ENCODE measurements at regions not wholly inside any gene's neighbourhood (a gene's known extent, or its start where the extent isn't known, plus 50 kb on each side); places are given as distances from the start of the nearest gene placed in this dataset.

DNA sequence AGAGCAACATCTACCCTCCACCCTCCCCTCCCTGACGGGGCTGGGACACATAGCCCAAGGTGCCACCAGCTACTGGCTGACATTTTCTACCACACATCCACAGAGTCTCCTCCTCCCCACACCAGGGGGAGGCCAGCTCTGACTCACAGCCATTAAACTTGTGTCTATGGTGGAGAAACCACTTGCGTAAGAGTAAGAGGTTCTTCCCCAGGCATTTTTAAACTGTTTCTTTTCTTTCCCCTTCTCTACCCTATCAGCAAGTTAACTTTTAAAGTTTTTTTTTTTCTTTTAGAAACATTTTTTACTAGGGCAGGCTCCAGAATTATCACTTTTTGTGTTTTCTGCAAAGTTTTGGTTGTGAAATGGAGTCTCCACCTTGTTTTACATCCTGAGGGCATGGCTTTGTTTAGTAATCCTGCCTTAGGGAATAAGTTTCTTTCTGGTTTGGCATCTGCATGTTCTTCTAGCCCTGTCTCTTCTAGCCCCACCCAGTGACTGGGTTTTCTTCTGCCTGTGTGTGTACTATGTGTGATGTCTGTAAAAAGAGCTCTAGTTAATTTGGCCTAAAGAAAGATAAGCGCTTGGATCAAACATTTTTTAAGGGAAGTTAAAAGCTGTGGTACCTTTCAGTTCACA is 148.8 kb upstream of the GADL1 start:
- TF ChIP-seq, protein P1, sequence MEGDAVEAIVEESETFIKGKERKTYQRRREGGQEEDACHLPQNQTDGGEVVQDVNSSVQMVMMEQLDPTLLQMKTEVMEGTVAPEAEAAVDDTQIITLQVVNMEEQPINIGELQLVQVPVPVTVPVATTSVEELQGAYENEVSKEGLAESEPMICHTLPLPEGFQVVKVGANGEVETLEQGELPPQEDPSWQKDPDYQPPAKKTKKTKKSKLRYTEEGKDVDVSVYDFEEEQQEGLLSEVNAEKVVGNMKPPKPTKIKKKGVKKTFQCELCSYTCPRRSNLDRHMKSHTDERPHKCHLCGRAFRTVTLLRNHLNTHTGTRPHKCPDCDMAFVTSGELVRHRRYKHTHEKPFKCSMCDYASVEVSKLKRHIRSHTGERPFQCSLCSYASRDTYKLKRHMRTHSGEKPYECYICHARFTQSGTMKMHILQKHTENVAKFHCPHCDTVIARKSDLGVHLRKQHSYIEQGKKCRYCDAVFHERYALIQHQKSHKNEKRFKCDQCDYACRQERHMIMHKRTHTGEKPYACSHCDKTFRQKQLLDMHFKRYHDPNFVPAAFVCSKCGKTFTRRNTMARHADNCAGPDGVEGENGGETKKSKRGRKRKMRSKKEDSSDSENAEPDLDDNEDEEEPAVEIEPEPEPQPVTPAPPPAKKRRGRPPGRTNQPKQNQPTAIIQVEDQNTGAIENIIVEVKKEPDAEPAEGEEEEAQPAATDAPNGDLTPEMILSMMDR (IDR thresholded peaks at IDR 0.05; ENCODE audit: insufficient read depth, missing control alignments), result no peak
- DNase-seq (ENCODE audit: insufficient read length, low spot score) (no peak), FAIRE-seq (no peak)

DNA sequence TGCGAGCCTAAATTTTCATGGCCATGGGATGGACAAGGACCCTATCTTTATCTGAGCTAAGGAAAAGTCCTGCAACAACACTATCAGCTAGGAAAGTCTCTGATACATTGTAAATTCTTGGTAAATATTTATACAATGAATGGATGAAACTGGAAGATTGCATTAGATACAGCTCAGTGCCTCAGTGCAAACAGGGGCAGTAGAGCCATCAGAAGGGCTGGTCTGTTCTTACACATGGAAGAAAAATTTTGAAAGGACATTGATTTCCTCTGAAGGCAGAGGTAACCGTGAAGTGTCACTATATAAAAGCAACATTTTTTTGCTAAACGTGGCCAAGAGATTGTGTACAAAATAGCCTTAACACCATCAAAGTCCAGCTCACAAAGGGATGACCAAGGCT is 153.2 kb upstream of the GADL1 start:
- DNase-seq (ENCODE audit: insufficient read length, low spot score) (no peak), FAIRE-seq (no peak)
- TF ChIP-seq, protein P1 (IDR thresholded peaks at IDR 0.05; ENCODE audit: insufficient read depth, missing control alignments), result no peak

DNA sequence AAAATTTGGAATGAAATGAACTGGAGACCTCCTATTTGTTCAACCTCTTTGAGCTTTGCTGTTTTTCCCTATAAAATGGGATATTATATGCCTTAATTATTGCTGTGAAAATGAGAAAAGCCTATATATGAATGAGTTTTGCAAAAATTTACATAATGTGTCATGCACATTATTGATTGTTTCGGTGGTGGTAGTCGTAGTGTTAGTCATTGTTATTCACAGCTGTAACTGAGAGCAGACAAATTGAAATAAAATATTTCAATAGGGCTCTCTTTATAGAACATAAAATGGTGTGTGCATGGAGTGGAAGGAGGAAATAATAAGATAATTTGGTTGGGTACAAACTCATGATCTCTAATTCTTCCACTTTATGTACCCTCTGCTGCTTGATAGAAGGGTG is 153.7 kb upstream of the GADL1 start:
- DNase-seq (ENCODE audit: insufficient read length, low spot score) (no peak), FAIRE-seq (no peak)
- TF ChIP-seq, protein P1 (IDR thresholded peaks at IDR 0.05; ENCODE audit: insufficient read depth, missing control alignments), result no peak

DNA sequence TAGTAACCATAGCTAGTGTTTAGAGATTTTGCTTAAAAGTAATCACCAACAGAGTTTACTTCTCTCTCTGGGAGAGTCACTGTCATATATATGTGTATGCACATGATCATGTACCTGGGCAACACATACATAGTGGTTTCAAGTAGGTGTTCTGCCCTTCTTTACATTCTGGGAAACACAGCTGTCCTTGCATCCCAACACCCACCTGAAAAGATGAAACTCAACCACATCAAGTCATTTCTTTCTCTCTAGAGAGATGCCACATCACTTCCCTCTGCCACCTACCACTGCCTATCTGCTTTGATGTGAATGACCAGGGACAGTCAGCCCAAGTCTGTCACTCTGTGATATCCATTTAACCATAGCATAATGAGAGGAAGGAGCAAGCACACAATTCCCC is 155.8 kb upstream of the GADL1 start:
- FAIRE-seq, result no peak
- no peak for DNase-seq (ENCODE audit: insufficient read length, low spot score)
- TF ChIP-seq, protein P1 (IDR thresholded peaks at IDR 0.05; ENCODE audit: insufficient read depth, missing control alignments), result no peak

DNA sequence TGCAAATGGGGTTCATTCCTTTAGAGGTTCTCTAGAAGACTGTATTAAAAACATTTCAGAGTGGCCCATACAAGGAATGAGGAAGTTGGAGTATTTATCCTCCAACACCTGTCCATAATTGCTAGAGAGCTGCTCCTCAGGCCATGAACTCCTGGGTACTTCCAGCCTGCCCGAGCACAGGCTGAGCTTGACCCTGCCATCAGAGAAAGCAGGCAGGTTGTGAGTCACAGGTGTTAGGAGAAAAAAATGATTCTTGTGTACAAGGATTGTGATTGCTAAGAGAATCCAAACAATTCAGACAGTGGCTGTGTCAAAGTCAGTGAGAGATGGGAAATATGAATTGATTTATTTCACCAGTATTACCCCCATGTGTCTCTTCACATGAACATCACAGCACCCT is 156.8 kb upstream of the GADL1 start:
- DNase-seq (ENCODE audit: insufficient read length, low spot score) (no peak), FAIRE-seq (no peak)
- TF ChIP-seq, protein P1 (IDR thresholded peaks at IDR 0.05; ENCODE audit: insufficient read depth, missing control alignments), result no peak

DNA sequence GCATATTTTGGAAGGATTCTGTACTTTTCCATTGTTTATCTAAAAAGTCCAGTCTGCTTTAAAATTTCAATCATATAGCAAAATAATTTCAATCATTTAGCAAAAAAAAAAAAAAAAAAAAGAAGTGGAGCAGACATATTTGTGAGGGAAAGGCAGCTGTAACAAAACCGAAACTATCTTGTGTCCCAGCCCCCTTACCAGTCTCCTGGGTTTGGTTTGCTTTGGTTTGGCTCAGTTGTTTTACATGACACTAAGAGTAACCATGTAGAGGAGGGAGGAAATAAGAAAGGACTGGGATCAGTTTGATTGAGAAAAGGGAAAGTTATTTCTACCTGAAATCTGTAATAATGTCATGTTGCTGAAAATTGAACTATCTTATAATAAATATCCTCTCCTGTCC is 158.8 kb upstream of the GADL1 start:
- FAIRE-seq (no peak), DNase-seq (ENCODE audit: insufficient read length, low spot score) (no peak)
- TF ChIP-seq, protein P1 (IDR thresholded peaks at IDR 0.05; ENCODE audit: insufficient read depth, missing control alignments), result no peak

DNA sequence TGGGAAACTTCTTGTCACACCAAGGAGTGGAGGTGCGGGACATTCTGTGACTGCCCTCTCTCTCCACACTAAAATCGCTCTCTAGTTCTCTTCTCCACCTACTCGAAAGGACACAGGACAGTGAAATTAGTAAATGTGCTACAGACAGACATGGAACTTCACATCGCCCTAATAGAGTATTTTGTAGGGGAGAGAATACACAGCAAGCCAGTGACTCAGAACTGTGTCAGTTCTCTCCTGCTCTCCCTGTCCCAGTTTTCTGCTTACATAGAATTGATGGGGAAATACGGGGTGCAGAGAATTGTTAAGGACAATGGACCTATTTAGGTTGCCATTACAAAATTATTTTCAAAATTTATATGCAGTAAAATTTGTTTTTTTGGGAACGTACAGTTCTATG is 159.6 kb upstream of the GADL1 start:
- TF ChIP-seq, protein P1 (IDR thresholded peaks at IDR 0.05; ENCODE audit: insufficient read depth, missing control alignments), result no peak
- FAIRE-seq (no peak), DNase-seq (ENCODE audit: insufficient read length, low spot score) (no peak)

Data from D721Med (cell line).